Pons (tissue), 1 donor: ENCODE measurements at regions not wholly inside any gene's neighbourhood (a gene's known extent, or its start where the extent isn't known, plus 50 kb on each side); places are given as distances from the start of the nearest gene placed in this dataset.
"Not testable (repeated sequence)": the region's sequence is repeated elsewhere in the genome, so short reads cannot be mapped to it uniquely, and the experiment has no call there.

Experiments
- DNase-seq: peaks from one replicate; pipeline ENCODE4 v3.0.0-alpha.2; 2016; ENCODE audit warnings: low spot score

DNA sequence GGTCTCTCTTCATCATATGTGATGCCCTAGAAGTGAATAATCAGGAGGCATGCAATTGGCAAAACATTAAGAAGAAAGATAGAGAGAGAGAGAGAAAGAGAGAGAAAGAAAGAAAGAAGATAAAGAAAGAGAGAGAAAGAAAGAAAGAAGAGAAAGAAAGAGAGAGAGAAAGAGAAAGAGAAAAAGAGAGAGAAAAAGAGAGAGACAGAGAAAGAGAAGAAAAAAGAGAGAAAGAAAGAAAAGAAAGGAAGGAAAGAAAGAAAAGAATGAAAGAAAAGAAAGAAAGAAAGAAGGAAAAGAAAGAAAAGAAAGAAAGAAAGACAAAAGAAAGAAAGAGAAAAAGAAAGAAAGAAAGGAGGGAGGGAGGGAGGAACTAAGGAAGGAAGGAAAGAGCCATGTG, 318.9 kb downstream of the ICE1 start:
- DNase-seq = no peak

DNA sequence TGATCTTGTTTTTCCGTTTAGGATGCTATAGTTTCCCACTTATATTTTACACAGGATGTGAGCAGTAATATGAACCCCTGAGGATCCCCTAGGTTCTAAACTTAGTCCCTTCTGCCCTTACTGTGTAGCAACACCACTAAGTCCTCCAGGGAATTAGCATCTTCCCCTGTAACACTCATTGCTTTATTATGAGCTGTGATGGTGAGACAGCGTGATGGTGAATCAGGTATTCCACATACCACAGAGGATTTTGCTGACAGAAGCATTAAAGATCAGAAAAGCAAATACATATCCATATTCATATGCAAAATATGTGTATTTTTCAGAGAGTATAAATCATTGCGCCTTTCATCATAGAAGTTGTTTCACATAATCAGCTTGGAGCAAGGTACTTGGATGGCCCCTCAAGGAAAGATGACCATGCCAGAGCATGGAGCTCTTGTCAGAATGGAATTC, 317.0 kb downstream of the ICE1 start:
- no peak for DNase-seq

GRCh38 chr5:5738797-5739489, 316.5 kb downstream of the ICE1 start:
- DNase-seq = no peak

GRCh38 chr5:5736007-5736406, 313.5 kb downstream of the ICE1 start:
- DNase-seq = no peak

DNA sequence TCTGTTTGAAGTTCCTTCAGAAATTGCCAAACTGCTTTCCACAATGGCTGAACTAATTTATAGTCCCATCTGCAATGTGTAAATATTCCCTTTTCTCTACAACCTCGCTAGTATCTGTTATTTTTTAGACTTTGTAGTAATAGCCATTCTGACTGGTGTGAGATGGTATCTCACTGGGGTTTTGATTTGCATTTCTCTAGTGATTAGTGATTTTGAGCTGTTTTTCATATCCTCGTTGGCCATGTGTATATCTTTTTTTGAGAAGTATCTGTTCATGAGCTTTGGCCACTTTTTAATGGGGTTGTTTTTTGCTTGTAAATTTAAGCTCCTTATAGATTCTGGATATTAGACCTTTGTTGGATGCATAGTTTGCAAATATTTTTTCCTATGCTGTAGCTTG, 310.6 kb downstream of the ICE1 start:
- DNase-seq = not testable (repeated sequence)

GRCh38 chr5:5726401-5726800, 303.9 kb downstream of the ICE1 start:
- no peak for DNase-seq

DNA sequence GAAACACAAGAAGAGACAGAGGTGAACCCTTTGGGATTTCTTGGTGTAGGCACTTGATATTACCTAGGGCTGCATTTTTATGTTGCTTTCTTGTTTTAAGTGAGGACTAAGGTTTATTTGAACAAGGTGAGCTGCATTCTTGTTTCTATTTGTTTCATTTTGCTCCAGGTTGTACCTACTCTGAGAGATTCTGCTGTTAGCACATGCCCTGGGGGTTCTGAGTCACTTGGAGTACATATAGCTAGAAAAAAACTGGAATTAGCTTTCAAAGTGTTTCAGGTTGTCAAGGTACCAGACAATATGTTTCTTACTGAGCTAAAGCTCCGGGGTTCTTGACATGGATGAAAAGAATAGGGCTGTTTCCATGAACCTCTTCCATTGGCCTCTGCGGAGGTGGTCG, 299.4 kb downstream of the ICE1 start:
- DNase-seq = no peak

GRCh38 chr5:5719292-5719691, 296.8 kb downstream of the ICE1 start:
- no peak for DNase-seq

DNA sequence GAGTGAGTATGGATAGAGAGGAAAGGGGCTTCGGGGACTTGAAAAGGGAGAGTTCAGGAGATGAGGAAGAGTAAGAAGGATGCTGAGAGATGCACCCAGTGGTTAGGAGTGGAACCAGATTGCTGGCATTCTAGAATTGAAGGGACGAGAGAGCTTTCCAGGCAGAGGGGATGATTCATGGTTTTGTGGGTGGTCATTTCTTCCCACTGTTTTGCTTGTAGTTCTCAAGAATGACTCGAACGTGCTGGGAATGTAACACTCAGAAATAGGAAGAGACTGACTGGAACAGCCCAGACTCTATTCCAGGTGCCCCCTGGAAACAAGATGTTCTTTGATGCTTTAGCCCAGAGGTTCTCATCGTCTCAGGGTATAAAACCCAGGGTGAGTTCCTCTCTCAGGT, 294.2 kb downstream of the ICE1 start:
- no peak for DNase-seq

- no peak for DNase-seq
Observed at GRCh38 chr5:5711592-5711991, 289.1 kb downstream of the ICE1 start.

- DNase-seq = no peak
Observed at GRCh38 chr5:5711112-5711511, 288.6 kb downstream of the ICE1 start.

GRCh38 chr5:5710471-5710870, 288.0 kb downstream of the ICE1 start:
- DNase-seq = peak; percentile 8

- DNase-seq = no peak
Observed at GRCh38 chr5:5708367-5708919, 286.0 kb downstream of the ICE1 start.

DNA sequence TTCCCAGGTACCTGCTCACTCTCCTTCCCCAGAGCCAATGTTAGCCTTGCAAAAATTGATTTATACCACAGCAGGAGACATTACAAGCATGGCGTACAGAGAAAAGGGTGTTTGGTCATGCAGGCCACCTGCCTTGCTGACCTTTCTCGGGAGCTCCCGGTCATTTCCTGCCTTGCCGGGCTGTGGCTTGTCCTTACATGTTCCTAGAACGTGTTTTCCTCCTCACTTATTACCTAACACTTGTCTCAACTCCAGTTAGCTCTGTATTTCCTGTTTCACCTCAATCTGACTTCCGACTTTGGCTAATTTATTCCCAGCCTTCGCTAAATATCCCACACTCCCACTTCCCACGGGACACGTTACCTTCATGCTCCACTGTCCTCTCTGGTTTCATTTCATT, 282.5 kb downstream of the ICE1 start:
- DNase-seq = no peak

DNA sequence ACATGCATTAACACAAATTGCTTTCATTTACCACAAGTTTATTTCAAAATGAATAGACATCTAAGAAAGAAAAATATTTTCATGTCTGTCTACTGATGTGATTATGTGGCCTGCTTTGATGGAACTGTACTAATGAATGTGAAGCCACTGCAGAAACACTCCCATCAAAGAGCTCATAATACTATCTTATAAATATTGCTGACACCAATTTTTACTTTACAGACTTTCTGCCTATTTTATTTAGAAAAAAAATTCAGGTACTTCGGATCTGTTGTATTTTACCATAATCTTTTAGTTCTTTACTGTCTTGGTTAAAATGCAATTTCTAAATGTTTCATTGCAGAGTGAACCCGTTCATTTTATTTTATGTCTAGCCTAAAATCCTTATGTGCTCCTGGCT, 281.9 kb downstream of the ICE1 start:
- no peak for DNase-seq

- DNase-seq = no peak
Observed at GRCh38 chr5:5702934-5703333, 280.5 kb downstream of the ICE1 start.

- no peak for DNase-seq
Observed at GRCh38 chr5:5700549-5700948, 278.1 kb downstream of the ICE1 start.

DNA sequence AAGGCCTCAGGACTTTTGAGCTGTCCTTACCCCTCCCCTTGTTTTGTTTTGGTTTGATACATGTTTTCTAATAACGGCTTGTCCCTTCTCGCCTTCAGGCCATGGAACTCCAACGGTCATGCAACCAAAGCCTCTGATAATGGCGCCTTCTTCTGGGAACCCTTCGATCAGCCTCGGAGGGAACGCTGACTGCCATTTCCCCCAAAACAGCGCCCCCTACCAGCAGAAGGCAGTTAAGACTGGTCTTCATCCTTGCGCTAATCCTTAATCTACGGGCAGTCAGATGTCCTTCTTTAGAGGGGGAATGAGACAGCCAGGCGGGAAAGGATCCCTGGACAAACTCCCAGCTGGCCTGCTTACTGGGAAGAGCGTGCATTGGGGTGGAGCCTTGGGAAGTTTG, 276.6 kb downstream of the ICE1 start:
- no peak for DNase-seq

DNA sequence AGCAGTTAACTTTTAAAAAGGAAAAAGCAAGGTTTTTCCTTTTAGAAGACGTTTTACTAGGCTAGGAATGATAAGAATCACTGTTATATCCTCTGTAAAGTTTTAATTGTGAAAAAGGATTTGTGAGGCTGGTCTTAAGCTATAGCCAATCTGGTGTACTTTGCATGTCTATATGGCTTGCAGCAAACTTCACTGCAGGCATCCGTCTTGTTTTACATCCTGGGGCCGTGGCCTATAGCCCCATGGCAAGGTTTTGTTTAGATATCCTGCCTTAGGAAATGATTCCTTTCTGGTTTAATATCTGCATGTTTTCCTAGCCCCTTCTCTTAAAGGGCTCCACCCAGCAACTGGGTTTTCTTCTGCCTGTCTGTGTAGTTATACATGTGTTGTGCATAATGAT, 272.8 kb downstream of the ICE1 start:
- no peak for DNase-seq

DNA sequence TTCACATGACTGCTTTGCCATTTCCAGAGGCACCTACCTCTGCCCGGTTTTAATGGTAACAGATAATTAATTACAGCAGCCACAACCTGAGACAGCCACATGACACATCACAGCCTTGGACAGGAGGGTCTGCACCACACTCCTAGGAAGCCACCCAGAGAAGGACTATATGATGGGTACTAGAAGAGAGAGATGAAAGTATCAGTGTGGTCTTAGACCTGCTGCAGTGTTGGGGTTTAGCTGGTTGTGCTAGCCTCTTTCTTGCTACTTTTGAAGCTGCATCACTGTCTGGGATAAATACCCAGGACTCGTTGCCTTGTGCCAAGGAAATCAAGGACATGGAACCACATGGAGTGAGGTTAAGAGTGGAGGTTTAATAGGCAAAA, 266.4 kb downstream of the ICE1 start:
- DNase-seq = no peak

- no peak for DNase-seq
Observed at GRCh38 chr5:5688194-5688924, 265.9 kb downstream of the ICE1 start.

GRCh38 chr5:5687113-5687512, 264.6 kb downstream of the ICE1 start:
- DNase-seq = no peak

- DNase-seq = no peak
Observed at GRCh38 chr5:5686356-5686755, 263.9 kb downstream of the ICE1 start.

DNA sequence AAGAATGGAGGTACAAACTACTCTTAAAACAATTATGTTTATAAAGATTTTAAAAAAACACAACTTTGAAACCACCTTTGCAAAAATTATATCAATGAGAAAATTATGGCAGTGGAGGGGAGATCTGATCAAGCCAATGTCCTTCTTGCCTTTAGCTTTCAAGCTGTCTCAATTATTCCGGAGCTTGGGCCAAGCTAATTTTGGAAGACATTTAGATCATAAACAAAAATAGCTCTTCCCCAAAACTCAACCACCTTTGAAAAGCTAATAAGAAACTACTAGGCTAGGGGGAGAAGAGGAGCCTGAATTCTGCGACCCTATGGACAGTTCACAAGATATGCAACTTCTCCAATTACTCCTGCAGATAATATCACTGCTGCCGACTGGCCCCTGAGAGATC, 263.3 kb downstream of the ICE1 start:
- no peak for DNase-seq
